HG03175 (cell line): ENCODE measurements at regions not wholly inside any gene's neighbourhood (a gene's known extent, or its start where the extent isn't known, plus 50 kb on each side); places are given as distances from the start of the nearest gene placed in this dataset.

ENCODE experiments used
- ATAC-seq: cut with Tn5 transposase; IDR thresholded peaks from one replicate; pipeline ENCODE4 v1.9.1; 2021; ENCODE audit warnings: mild to moderate bottlenecking, moderate library complexity; ENCODE audit not compliant: unreplicated experiment

DNA sequence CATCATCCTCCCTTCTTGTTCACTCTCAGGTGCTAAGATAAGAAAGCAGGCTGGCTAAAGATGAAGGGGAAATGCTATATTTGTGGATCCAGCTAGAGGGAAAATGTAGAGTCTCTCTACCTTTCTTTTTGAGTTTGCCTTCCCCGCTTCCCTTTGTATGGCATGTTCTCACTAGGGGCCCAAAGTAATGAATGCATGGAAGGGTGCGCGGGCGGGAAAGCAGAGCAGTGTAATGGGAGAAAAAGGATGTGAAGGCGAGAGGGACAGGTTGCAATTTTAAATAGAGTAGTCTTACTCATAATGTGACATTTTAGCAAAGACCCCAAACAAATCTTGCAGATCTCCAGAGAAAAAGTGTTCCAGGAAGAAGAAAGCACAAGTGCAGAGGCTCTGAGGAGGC is 105.1 kb upstream of the ATP1B1 start:
- ATAC-seq: no peak

DNA sequence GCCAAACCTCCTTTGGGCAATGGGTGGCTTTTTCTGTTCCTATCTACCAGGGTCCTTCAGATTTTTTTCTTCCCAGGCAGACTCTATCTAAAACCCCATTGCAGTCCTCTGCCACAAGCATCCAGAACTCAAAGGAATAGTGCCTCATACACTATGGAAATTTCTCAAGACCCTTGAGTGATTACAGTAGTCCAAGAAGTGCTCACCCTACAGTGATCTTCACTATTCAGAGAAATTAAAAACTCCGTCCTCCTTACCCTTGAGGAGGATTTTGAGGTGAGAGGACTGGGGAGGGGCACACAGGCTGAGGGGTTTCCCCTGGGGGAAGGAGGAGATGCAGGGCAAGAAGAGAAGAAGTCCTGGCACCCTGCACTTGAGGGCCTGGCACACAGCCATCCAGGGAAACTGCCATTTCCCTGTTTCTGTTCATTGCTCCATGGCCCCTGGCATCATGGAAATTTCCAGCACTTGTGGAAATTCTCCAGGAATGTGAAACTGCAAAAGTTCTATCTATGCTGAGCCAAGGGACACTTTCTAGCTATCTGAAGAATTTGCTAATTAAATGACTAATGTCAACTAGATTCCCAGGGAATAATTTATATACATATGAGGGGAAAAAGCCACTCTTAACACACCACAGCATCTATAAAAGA is 102.5 kb upstream of the ATP1B1 start:
- ATAC-seq: no peak

- ATAC-seq: no peak
These were observed 100.7 kb upstream of the ATP1B1 start for GRCh38 chr1:169005776-169006175.

GRCh38 chr1:169009666-169010065 is 96.8 kb upstream of the ATP1B1 start:
- ATAC-seq: no peak

DNA sequence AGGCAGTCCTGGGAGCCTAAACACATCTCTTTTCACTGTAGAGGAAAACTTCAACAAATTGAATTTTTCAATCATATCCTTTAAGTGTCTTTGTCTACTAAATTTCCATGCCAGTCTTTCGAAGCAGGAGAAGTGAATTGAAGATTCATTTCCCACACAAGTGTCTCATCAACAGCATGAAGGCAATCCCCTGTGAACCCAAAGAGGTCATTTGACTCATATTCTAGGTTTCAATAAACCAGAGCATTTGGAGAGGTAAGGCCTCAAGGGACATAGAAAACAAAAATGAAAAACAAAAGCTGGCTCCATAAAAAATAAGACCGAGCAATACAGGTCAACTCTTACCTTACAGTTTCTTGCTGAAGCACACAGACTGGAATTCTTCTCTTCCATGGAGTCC is 94.1 kb upstream of the ATP1B1 start:
- ATAC-seq: peak; percentile 63

DNA sequence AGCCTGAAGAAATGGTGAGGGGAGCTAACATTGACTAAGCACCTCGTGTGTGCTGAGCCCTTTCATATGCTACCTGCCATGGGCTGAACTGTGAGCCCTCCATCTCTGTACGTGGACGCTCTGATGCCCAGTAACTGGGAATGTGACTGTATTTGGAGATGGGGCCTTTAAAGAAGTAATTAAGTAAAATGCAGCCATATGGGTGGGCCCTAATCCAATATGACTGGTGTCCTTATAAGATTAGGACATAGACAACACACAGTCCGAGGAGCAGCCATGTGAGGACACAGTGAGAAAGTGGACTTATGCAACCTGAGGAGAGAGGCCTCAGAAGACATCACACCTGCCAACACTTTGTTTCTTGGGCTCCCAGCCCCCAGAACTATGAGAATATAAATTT is 92.7 kb upstream of the ATP1B1 start:
- no peak for ATAC-seq

- no peak for ATAC-seq
These were observed 91.0 kb upstream of the ATP1B1 start for GRCh38 chr1:169015464-169015863.

DNA sequence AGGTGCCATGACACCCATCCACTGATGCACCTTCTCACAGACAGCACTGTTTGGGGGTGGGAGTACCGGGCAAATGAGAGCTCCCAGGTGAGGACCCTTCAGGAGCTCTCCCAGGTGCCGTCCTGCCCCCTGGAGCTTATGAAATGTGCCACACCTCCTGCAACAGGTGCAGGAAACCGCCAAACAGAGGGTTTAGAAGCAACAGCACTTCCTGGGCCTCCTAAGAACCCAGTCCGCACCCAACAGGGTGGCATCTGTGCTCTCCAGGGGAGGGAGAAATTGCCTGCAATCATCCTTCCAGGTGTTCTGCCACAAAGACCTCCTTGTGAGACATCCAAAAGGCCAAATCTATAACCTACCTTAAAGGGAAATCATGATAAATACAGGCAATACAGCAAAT is 87.7 kb upstream of the ATP1B1 start:
- no peak for ATAC-seq

GRCh38 chr1:169019419-169020058 is 87.0 kb upstream of the ATP1B1 start:
- ATAC-seq: no peak

DNA sequence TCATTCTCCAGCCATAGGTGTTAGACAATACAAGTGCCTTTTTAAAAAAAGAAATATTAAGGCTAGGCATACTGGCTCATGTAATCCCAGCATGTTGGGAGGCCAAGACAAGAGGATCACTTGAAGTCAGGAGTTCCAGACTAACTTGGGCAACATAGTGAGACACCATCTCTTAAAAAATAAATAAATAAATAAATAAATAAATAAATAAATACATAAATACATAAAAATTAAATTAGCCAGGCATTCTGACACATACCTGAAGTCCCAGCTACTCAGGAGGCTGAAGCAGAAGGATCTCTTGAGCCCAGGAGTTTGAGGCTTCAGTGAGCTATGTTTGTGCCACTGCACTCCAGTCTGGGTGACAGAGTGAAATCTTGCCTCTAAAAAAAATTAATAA is 85.8 kb upstream of the ATP1B1 start:
- ATAC-seq: no peak

DNA sequence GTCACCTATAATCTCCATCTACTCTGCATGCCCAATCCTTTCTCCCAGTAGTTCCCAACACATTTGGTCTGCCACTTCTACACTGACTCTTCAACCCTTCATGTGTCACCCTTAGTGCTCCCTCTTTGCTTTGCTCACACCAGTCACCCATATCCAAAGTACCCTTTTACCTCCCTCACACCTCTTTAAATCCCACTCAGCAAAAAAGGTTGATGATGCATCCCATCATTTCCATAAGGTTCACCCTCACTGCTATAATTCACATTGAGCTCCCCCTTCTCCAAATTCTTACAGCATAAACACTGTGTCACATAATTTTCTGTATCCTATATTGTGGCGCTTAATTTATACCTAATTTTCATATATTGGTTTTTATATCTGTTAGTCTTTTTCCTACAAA is 83.8 kb upstream of the ATP1B1 start:
- no peak for ATAC-seq

DNA sequence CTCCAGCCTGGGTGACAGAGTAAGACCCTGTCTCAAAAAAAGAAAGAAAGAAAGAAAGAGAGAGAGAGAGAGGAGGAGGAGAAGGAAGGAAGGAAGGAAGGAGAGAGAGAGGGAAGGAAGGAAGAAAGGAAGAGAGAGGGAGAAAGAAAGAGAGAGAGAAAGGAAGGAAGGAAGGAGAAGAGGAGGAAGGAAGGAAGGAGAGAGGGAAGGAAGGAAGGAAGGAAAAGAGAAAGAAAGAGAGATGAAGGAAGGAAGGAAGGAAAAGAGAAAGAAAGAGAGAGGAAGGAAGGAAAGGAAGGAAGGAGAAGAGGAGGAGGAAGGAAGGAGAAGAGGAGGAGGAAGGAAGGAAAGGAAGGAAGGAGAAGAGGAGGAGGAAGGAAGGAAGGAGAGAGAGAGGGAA is 82.2 kb upstream of the ATP1B1 start:
- ATAC-seq: no peak

GRCh38 chr1:169024800-169025271 is 81.7 kb upstream of the ATP1B1 start:
- ATAC-seq: peak; percentile 92

- ATAC-seq: peak; percentile 20
These were observed 81.1 kb upstream of the ATP1B1 start for GRCh38 chr1:169025412-169025811.

GRCh38 chr1:169027607-169028320 is 78.7 kb upstream of the ATP1B1 start:
- ATAC-seq: peak; percentile 28

GRCh38 chr1:169031566-169032224 is 74.8 kb upstream of the ATP1B1 start:
- no peak for ATAC-seq

DNA sequence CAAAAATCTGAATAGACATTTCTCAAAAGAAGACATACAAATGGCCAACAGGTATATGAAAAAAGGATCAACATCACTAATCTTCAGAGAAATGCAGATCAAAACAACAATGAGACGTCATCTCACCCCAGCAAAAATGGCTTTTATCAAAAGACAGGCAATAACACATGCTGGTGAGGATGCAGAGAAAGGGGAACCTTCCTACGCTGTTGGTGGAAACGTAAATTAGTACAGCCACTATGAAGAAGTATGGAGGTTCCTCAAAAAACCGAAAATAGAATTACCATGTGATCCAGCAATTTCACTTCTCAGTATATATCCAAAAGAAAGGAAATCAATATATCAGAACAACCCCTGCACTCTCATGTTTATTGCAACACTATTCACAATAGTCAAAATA is 65.1 kb upstream of the ATP1B1 start:
- ATAC-seq: no peak

GRCh38 chr1:169042377-169042776 is 64.1 kb upstream of the ATP1B1 start:
- ATAC-seq: no peak

DNA sequence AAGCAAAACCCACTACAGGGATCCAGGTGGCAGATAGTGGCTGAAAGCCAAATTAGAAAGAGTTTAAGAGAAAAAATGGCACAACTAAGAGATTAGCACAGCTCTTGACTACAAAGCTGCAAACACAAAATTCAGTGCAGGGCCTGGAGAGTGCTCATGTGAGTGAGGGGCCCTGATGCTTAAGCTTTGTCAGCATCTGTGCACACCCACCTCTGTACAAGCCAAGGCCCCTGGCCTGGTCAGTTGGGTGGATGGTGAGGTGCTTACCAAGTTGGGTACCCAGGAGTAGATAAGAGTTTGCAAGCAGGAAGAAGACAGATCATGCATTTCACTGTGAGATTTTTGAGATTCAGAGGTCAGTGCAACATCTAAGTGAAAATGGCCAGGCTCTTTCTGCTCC is 62.7 kb upstream of the ATP1B1 start:
- ATAC-seq: no peak

DNA sequence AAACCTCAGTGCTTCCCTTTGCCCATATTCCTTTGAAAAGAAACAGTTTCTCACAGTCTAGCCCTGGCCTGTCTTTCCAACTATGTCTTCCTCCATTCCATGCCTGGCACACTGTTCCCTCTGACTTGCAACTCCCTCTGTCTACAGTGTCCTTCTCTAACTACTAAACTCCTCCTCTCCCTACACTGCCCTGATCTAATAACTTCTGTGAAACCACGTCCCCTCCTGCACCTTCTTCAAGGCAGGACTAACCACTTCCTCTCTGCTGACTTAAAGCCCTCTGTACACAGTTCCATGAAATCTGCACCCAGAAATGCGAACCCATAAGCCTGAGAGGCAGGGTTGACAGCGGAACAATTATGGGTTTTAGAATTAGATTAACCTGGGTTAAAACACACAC is 62.2 kb upstream of the ATP1B1 start:
- ATAC-seq: peak; percentile 83

DNA sequence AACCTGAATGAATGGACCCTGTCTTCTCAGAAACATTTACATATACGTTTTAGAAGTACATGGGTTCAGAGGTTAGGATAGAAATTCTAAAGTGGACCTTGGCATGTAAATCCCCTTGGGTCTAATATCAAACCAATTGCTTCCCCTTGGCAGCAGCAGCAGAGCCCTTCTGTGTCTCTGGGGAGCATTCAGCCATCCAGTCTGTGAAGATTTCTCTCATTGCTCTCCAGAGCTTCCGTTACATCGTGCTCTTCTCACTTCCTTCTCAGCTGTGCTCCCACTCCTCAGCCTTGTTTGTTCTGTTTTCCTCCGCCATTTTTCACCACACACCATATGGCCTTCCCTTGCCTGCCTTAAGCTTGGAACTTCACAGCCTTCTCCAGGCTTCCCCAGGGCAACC is 61.5 kb upstream of the ATP1B1 start:
- ATAC-seq: peak; percentile 42

- ATAC-seq: no peak
These were observed 59.8 kb upstream of the ATP1B1 start for GRCh38 chr1:169046671-169047070.
